ENCODE measurements at regions not wholly inside any gene's neighbourhood (a gene's known extent, or its start where the extent isn't known, plus 50 kb on each side); places are given as distances from the start of the nearest gene placed in this dataset.

- TF ChIP-seq CTCF (IDR thresholded peaks at IDR 0.05; ENCODE audit: low read depth, low read length) (no peak), EZH2phosphoT487 (IDR thresholded peaks at IDR 0.05; ENCODE audit: low read depth) (no peak)
Observed at GRCh38 chr13:110774051-110774450, 60.6 kb downstream of the ING1 start.

Measured in OCI-LY3 (cell line).